ENCODE measurements at regions not wholly inside any gene's neighbourhood (a gene's known extent, or its start where the extent isn't known, plus 50 kb on each side); places are given as distances from the start of the nearest gene placed in this dataset.

DNA sequence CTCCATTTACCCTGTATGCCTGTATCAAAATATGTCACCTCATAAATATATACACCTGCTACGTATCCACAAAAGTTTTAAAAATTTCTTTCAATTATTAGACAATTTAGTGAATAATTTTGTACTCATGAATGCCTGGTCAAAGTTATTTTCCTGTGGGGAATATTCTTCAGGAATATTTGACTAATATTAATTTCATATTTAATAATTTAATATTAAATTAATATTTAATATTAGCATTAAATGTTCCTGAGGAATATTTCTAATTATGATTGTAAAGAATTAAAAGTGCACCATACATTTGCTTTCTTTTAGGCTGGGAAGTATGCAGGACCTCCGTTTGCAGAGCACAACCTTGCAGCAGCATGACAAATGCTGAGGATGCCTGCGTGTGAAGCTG is 422.7 kb downstream of the C3orf38 start:
- ATAC-seq (no peak), DNase-seq (no peak)
- intact Hi-C loops (cut with DNase I; ENCODE audit: low total_unique reads), result no loop called here
- TF ChIP-seq, protein P1, sequence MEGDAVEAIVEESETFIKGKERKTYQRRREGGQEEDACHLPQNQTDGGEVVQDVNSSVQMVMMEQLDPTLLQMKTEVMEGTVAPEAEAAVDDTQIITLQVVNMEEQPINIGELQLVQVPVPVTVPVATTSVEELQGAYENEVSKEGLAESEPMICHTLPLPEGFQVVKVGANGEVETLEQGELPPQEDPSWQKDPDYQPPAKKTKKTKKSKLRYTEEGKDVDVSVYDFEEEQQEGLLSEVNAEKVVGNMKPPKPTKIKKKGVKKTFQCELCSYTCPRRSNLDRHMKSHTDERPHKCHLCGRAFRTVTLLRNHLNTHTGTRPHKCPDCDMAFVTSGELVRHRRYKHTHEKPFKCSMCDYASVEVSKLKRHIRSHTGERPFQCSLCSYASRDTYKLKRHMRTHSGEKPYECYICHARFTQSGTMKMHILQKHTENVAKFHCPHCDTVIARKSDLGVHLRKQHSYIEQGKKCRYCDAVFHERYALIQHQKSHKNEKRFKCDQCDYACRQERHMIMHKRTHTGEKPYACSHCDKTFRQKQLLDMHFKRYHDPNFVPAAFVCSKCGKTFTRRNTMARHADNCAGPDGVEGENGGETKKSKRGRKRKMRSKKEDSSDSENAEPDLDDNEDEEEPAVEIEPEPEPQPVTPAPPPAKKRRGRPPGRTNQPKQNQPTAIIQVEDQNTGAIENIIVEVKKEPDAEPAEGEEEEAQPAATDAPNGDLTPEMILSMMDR (IDR thresholded peaks at IDR 0.05 in 4 of 5, conservative IDR thresholded peaks at IDR 0.05 in 1 of 5), result no peak
- TF ChIP-seq POLR2A (IDR thresholded peaks at IDR 0.05), result no peak
- no peak overlapping the region for H3K27ac ChIP-seq
- no peaks in the 10 kb centered on the region for H3K36me3 ChIP-seq
- H3K4me1 ChIP-seq, result no peaks in the 10 kb centered on the region
- H3K9me3 ChIP-seq, result peaks cover 0 to 5% (median 0%) of the 10 kb centered on the region in 3 donors
- in situ Hi-C loops (cut with MboI; ENCODE audit: low sequenced_read_pairs in 4 of 4), result no loop called here
- H3K4me3 ChIP-seq, result no peak overlapping the region
- no peaks in the 10 kb centered on the region for H3K27me3 ChIP-seq

DNA sequence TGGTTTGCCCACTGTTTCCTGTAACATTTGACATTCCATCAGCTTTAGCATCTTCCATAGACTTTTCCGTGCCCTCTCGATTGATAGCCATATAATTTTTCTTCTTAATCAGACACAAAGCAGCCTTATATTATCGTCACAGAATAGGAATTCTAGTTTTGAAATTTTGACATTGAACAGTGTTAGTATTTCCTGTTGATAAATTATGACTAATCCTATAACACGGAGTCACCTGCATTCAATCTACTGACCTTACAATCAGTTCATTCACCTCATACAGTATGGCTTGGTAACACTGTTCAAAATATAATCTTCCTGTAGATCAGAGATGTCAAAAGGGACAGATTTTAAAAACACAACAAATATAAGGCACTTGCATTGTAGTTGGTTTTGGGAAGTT is 423.7 kb downstream of the C3orf38 start:
- Histone ChIP-seq H3K9me3 (peaks cover 0 to 5% (median 0%) of the 10 kb centered on the region in 3 donors), H3K27ac (no peak overlapping the region), H3K4me1 (no peaks in the 10 kb centered on the region), H3K36me3 (no peaks in the 10 kb centered on the region), H3K27me3 (no peaks in the 10 kb centered on the region), H3K4me3 (no peak overlapping the region)
- TF ChIP-seq, protein P1 (IDR thresholded peaks at IDR 0.05 in 4 of 5, conservative IDR thresholded peaks at IDR 0.05 in 1 of 5), result no peak
- TF ChIP-seq POLR2A (IDR thresholded peaks at IDR 0.05), result no peak
- no peak for DNase-seq
- ATAC-seq, result no peak
- intact Hi-C loops (cut with DNase I; ENCODE audit: low total_unique reads) (no loop called here), in situ Hi-C loops (cut with MboI; ENCODE audit: low sequenced_read_pairs in 4 of 4) (no loop called here)

DNA sequence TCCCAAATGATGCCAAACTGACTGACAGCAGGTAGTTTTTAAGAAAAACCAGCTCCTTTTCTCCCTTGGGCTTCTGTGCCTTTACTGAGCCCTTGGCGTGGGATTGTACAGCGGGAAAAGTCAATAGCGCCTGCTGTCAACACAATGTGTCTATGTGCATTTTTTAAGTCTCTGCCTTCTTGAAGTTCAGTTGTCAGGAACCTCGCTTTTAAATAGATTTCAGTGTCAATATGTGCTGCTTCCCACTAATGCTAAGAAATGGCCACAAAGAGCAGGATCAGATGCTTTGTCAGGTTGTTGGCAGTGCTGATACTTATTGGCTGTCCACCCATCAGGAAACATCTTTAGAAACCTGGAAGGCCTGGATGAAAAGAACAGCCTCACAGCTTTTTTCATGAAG is 424.4 kb downstream of the C3orf38 start:
- Histone ChIP-seq H3K4me3 (no peak overlapping the region), H3K36me3 (no peaks in the 10 kb centered on the region), H3K27me3 (no peaks in the 10 kb centered on the region), H3K27ac (no peak overlapping the region), H3K9me3 (peaks cover 0 to 5% (median 0%) of the 10 kb centered on the region in 3 donors), H3K4me1 (no peaks in the 10 kb centered on the region)
- ATAC-seq (no peak), DNase-seq (no peak)
- in situ Hi-C loops (cut with MboI; ENCODE audit: low sequenced_read_pairs in 4 of 4) (no loop called here), intact Hi-C loops (cut with DNase I; ENCODE audit: low total_unique reads) (no loop called here)
- no peak for TF ChIP-seq POLR2A (IDR thresholded peaks at IDR 0.05)

DNA sequence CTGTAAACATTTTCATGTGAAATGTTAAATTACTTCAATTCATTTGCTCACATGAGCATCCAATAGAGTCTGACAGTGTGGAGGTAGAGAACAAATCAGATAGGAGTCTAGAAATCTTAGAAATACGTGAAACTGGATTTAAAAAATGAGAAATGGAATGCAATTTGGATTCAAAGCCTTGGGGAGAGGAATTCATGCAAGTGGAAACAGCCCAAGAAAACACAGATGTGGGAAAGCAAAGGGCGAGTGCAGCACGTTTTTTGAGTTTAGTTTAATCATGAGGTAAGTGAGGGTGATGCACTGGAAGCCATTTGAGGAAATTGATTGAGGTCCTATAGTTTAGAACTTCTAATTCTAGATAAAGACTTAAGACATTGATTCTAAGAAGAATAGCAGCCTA is 434.7 kb downstream of the C3orf38 start:
- intact Hi-C loops (cut with DNase I; ENCODE audit: low total_unique reads) (no loop called here), in situ Hi-C loops (cut with MboI; ENCODE audit: low sequenced_read_pairs in 4 of 4) (no loop called here)
- Histone ChIP-seq H3K9me3 (no peaks in the 10 kb centered on the region), H3K27ac (no peak overlapping the region), H3K36me3 (no peaks in the 10 kb centered on the region), H3K4me1 (no peaks in the 10 kb centered on the region), H3K27me3 (no peaks in the 10 kb centered on the region), H3K4me3 (no peak overlapping the region)
- DNase-seq (no peak), ATAC-seq (no peak)
- TF ChIP-seq, protein P1 (IDR thresholded peaks at IDR 0.05 in 4 of 5, conservative IDR thresholded peaks at IDR 0.05 in 1 of 5), result no peak
- TF ChIP-seq POLR2A (IDR thresholded peaks at IDR 0.05), result no peak

DNA sequence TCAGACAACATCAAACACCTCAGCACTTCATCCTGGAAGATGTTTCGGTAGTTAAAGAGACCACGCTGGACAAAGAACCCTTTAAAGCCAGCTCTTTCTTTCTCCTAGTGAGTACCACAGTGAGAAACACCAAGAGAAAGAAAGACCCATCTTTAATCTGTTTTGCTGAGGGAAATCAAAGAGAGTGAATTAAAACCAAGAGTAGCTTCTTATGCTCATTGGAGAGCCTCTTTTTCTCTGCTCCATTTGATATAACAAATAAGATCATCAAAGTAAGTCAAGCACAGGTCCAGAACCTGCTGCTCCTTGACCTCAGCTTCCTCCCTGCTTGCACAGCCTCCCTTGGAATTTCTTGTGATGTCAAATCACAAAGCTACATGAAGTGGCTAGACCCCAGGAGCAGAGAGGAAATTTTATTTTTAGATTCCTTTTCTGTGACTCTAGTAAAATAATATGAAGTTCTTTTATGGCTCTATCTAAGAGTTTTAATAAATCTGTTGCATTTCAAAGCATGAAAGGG is 436.4 kb downstream of the C3orf38 start:
- Histone ChIP-seq H3K4me1 (no peaks in the 10 kb centered on the region), H3K36me3 (no peaks in the 10 kb centered on the region), H3K27me3 (no peaks in the 10 kb centered on the region), H3K9me3 (no peaks in the 10 kb centered on the region), H3K4me3 (no peak overlapping the region), H3K27ac (no peak overlapping the region)
- TF ChIP-seq, protein P1 (IDR thresholded peaks at IDR 0.05 in 4 of 5, conservative IDR thresholded peaks at IDR 0.05 in 1 of 5), result no peak
- TF ChIP-seq POLR2A (IDR thresholded peaks at IDR 0.05), result no peak
- intact Hi-C loops (cut with DNase I; ENCODE audit: low total_unique reads) (no loop called here), in situ Hi-C loops (cut with MboI; ENCODE audit: low sequenced_read_pairs in 4 of 4) (no loop called here)
- ATAC-seq, result no peak
- DNase-seq, result no peak
